Adrenal gland (tissue), 5 donors: ENCODE measurements at regions not wholly inside any gene's neighbourhood (a gene's known extent, or its start where the extent isn't known, plus 50 kb on each side); places are given as distances from the start of the nearest gene placed in this dataset.

Source experiments
- POLR2A ChIP-seq, 2 donors: fragments of 450-650 bp; IDR thresholded peaks; one replicate each; pipeline ENCODE4 v1.6.1; 2017; ENCODE audit warnings: antibody characterized with exemption in 2 of 2, mild to moderate bottlenecking in 2 of 2, moderate library complexity in 1 of 2
- TF ChIP-seq, protein P1 (sequence below), 6 experiments: fragments of 450-650 bp in 4 of 6; fragments of 200-600 bp in 2 of 6; sonication (generic) in 1 of 6; IDR thresholded peaks; 1 replicate in 5 of 6; 2 replicates in 1 of 6; pipeline versions ENCODE4 v1.5.1 to v1.8.0; 2016 to 2021; ENCODE audit warnings: antibody characterized with exemption in 6 of 6, mild to moderate bottlenecking in 2 of 6, moderate library complexity in 1 of 6
- donor health status: DM: no; HTN: no; CAD: no.

DNA sequence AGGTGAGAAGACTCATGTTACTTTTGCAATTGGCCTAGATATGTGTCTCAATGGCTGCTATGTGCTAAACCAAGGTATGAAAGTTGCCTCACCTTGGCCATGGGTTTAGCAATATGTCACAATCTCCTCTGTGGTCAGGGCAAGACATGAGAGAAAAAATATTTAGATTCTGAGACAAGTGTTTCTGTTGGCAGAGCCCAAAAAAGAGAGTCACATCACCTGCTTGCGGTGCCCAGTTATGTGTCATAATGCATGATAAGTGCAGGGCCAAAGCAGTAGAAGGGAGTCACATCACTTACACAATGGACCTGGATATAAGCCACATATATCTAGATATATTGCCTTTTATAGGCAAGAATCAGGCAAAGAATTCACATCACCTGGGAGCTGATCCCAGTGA, 894.1 kb upstream of the AMELY start:
- no peak for TF ChIP-seq POLR2A (IDR thresholded peaks at IDR 0.05)
- TF ChIP-seq, protein P1, sequence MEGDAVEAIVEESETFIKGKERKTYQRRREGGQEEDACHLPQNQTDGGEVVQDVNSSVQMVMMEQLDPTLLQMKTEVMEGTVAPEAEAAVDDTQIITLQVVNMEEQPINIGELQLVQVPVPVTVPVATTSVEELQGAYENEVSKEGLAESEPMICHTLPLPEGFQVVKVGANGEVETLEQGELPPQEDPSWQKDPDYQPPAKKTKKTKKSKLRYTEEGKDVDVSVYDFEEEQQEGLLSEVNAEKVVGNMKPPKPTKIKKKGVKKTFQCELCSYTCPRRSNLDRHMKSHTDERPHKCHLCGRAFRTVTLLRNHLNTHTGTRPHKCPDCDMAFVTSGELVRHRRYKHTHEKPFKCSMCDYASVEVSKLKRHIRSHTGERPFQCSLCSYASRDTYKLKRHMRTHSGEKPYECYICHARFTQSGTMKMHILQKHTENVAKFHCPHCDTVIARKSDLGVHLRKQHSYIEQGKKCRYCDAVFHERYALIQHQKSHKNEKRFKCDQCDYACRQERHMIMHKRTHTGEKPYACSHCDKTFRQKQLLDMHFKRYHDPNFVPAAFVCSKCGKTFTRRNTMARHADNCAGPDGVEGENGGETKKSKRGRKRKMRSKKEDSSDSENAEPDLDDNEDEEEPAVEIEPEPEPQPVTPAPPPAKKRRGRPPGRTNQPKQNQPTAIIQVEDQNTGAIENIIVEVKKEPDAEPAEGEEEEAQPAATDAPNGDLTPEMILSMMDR (IDR thresholded peaks at IDR 0.05) = no peak
